Mammary epithelial cell (primary cell): ENCODE measurements at regions not wholly inside any gene's neighbourhood (a gene's known extent, or its start where the extent isn't known, plus 50 kb on each side); places are given as distances from the start of the nearest gene placed in this dataset.

Experiments used
- EZH2 ChIP-seq: IDR thresholded peaks from 2 replicates; pipeline ENCODE4 v1.6.1; 2012; ENCODE audit warnings: low read length, inconsistent platforms, borderline replicate concordance
- TF ChIP-seq, protein P1 (sequence below), 2 donors: IDR thresholded peaks in 1 of 2; conservative IDR thresholded peaks in 1 of 2; 2 replicates each; pipeline ENCODE4 v1.5.1; 2011 to 2012; ENCODE audit warnings: inconsistent platforms in 2 of 2, low read length in 2 of 2, mild to moderate bottlenecking in 2 of 2, control low read depth in 1 of 2, low read depth in 1 of 2; ENCODE audit not compliant: insufficient read depth in 1 of 2; ENCODE audit errors: extremely low read depth in 1 of 2

DNA sequence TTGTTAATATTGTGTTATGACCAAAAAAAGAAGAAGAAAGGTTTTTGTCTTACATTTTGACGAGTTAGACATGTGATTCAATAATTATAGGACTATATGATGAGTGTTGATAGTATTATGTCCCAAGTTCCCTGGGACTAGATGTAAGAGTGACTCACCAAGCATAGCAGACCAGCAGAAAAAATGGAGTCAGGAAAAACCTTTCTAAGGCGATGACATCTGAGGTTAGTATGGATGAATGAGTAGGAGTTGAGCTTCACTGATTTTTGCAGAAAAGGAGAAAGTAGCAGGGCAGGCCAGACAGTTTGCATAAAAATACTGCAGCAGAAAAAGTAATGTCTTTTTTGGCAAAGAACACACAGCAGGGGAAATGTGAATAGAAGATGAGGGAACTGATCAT is 1041.3 kb upstream of the ADGRL4 start:
- no peak for TF ChIP-seq EZH2
- TF ChIP-seq, protein P1, sequence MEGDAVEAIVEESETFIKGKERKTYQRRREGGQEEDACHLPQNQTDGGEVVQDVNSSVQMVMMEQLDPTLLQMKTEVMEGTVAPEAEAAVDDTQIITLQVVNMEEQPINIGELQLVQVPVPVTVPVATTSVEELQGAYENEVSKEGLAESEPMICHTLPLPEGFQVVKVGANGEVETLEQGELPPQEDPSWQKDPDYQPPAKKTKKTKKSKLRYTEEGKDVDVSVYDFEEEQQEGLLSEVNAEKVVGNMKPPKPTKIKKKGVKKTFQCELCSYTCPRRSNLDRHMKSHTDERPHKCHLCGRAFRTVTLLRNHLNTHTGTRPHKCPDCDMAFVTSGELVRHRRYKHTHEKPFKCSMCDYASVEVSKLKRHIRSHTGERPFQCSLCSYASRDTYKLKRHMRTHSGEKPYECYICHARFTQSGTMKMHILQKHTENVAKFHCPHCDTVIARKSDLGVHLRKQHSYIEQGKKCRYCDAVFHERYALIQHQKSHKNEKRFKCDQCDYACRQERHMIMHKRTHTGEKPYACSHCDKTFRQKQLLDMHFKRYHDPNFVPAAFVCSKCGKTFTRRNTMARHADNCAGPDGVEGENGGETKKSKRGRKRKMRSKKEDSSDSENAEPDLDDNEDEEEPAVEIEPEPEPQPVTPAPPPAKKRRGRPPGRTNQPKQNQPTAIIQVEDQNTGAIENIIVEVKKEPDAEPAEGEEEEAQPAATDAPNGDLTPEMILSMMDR (conservative IDR thresholded peaks at IDR 0.05 in 1 of 2, IDR thresholded peaks at IDR 0.05 in 1 of 2; ENCODE audit: extremely low read depth in 1 of 2, insufficient read depth in 1 of 2, low read depth in 1 of 2, low read length in 2 of 2), result no peak
